OCI-LY3 (cell line): ENCODE measurements at regions not wholly inside any gene's neighbourhood (a gene's known extent, or its start where the extent isn't known, plus 50 kb on each side); places are given as distances from the start of the nearest gene placed in this dataset.
"Not testable (repeated sequence)": the region's sequence is repeated elsewhere in the genome, so short reads cannot be mapped to it uniquely, and the experiment has no call there.

Experiments used
- H2AFZ ChIP-seq: fragments of 200-600, 300-600 bp; shearing (Covaris generic); 2 replicates; pipeline ENCODE4 v1.6.0; 2014; ENCODE audit warnings: antibody characterized with exemption, low read depth, low read length
- H3K27ac ChIP-seq: fragments of 200-600, 300-600 bp; sonication (generic); 2 replicates; pipeline ENCODE4 v1.5.1; 2014; ENCODE audit warnings: mild to moderate bottlenecking, low read length, moderate library complexity, mixed read lengths
- H3K27me3 ChIP-seq: fragments of 200-600, 300-600 bp; sonication (generic); 2 replicates; pipeline ENCODE4 v1.6.1; 2014; ENCODE audit warnings: low read depth, low read length, mixed read lengths
- H3K36me3 ChIP-seq: fragments of 200-600, 300-600 bp; sonication (generic); replicated peaks from 2 replicates; pipeline ENCODE3; 2014; ENCODE audit warnings: low read depth, low read length, mixed read lengths
- H3K4me1 ChIP-seq: fragments of 300-600, 200-600 bp; sonication (generic); 2 replicates; pipeline ENCODE4 v1.6.1; 2014; ENCODE audit warnings: low read length, mixed read lengths
- H3K4me2 ChIP-seq: fragments of 200-600, 300-600 bp; sonication (generic); 2 replicates; pipeline ENCODE4 v1.6.1; 2014; ENCODE audit warnings: low read length, mixed read lengths
- H3K4me3 ChIP-seq: fragments of 300-600, 200-600 bp; sonication (generic); 2 replicates; pipeline ENCODE4 v1.5.1; 2014; ENCODE audit warnings: antibody characterized with exemption, mild to moderate bottlenecking, low read length, moderate library complexity
- H3K79me2 ChIP-seq: fragments of 300-600, 200-600 bp; shearing (Covaris generic); 2 replicates; pipeline ENCODE4 v1.6.1; 2014; ENCODE audit warnings: mild to moderate bottlenecking, low read length, mixed read lengths
- H3K9ac ChIP-seq: fragments of 300-600, 200-600 bp; shearing (Covaris generic); 2 replicates; pipeline ENCODE4 v1.6.0; 2014; ENCODE audit warnings: mild to moderate bottlenecking, low read length, moderate library complexity
- H3K9me3 ChIP-seq: fragments of 200-600, 300-600 bp; shearing (Covaris generic); 2 replicates; pipeline ENCODE4 v1.6.1; 2014; ENCODE audit warnings: low read length, mixed read lengths; ENCODE audit not compliant: insufficient read depth
- H4K20me1 ChIP-seq: fragments of 200-600, 300-600 bp; sonication (generic); 2 replicates; pipeline ENCODE4 v1.6.1; 2016; ENCODE audit warnings: low read length, mixed read lengths; ENCODE audit not compliant: insufficient read depth
- EZH2phosphoT487 ChIP-seq: fragments of 200-600 bp; shearing (Covaris generic); IDR thresholded peaks from 2 replicates; pipeline ENCODE4 v1.6.1; 2018; ENCODE audit warnings: antibody characterized with exemption, mixed run types, low read depth
- TF ChIP-seq, protein P1 (sequence below): fragments of 200-600, 300-600 bp; sonication (generic); IDR thresholded peaks from 2 replicates; pipeline ENCODE4 v1.5.1; 2014; ENCODE audit warnings: antibody characterized with exemption, low read length, low read depth

DNA sequence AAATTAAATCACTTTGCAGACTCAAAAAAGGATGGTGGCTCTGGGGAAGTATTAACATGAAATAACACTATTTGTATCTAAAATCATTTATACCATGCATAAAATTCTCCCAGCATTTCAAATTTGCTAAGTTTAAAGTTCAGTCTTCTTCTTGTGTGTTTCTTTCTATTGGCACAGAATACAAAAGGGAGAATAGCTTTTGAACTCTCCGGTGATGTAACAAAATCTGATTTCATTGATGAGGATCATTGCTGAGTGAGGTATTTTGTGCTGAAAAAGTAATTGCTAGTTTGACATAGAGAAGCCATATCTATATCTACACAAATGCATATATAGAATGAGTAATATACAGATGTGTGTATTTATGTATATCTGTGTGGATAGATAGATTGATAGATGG is 174.8 kb downstream of the LACC1 start:
- TF ChIP-seq EZH2phosphoT487, result no peak
- TF ChIP-seq, protein P1, sequence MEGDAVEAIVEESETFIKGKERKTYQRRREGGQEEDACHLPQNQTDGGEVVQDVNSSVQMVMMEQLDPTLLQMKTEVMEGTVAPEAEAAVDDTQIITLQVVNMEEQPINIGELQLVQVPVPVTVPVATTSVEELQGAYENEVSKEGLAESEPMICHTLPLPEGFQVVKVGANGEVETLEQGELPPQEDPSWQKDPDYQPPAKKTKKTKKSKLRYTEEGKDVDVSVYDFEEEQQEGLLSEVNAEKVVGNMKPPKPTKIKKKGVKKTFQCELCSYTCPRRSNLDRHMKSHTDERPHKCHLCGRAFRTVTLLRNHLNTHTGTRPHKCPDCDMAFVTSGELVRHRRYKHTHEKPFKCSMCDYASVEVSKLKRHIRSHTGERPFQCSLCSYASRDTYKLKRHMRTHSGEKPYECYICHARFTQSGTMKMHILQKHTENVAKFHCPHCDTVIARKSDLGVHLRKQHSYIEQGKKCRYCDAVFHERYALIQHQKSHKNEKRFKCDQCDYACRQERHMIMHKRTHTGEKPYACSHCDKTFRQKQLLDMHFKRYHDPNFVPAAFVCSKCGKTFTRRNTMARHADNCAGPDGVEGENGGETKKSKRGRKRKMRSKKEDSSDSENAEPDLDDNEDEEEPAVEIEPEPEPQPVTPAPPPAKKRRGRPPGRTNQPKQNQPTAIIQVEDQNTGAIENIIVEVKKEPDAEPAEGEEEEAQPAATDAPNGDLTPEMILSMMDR, result no peak
- no peak overlapping the region for H2AFZ ChIP-seq
- no peak overlapping the region for H3K9ac ChIP-seq

DNA sequence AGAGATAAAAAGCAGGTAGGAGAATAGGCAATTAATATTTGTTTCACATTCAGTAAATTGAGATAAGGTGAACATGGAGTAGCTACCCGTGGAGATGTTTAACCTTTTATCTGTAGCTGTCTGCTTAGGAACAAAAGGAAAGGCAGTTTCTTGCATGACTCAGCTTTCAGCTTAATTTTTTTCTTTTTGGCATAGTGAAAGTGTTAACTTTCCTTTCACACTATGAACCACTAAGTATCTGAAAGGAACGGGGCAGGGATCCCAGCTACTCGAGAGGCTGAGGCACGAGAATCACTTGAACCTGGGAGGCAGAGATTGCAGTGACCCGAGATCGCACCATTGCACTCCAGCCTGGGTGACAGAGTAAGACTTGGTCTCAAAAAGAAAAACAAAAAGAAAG is 176.0 kb downstream of the LACC1 start:
- not testable (repeated sequence) for H3K36me3 ChIP-seq

More for the DNA sequence above, 174.8 kb downstream of the LACC1 start:
- Histone ChIP-seq H3K4me3 (no peak overlapping the region), H3K79me2 (no peaks in the 10 kb centered on the region), H3K27ac (no peak overlapping the region), H3K4me2 (no peak overlapping the region), H3K36me3 (no peaks in the 10 kb centered on the region), H3K27me3 (peaks cover 71% of the 10 kb centered on the region), H3K9me3 (no peaks in the 10 kb centered on the region), H3K4me1 (no peaks in the 10 kb centered on the region), H4K20me1 (no peaks in the 10 kb centered on the region; the same call in 1 of the 2 replicates)

DNA sequence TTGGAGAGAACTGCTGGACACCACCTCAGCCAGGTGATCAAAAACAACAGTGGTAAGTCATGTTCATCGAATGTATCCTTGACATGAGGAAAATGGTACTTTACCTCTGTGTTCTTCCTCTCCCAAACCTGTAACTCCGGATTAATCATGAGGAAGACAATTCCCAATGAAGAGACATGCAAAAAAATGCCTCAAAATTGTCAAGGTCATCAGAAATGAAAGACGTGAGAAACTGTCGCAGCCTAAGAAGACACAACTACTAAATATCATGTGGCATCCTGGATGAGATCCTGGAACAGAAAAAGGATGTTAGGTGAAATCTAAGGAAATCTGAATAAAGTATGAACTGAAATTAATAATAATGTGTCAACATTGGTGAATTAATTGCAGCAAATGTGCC is 178.4 kb downstream of the LACC1 start:
- H2AFZ ChIP-seq, result no peak overlapping the region
- H3K9ac ChIP-seq, result no peak overlapping the region
- H4K20me1 ChIP-seq, result no peaks in the 10 kb centered on the region
- no peak overlapping the region for H3K27ac ChIP-seq
- no peaks in the 10 kb centered on the region for H3K36me3 ChIP-seq
- no peak for TF ChIP-seq EZH2phosphoT487
- TF ChIP-seq, protein P1, result no peak
- no peak overlapping the region for H3K4me3 ChIP-seq
- H3K4me2 ChIP-seq, result no peak overlapping the region
- peaks cover 71% of the 10 kb centered on the region for H3K27me3 ChIP-seq
- no peaks in the 10 kb centered on the region for H3K9me3 ChIP-seq
- H3K79me2 ChIP-seq, result no peaks in the 10 kb centered on the region
- no peaks in the 10 kb centered on the region for H3K4me1 ChIP-seq

More for the DNA sequence above, 176.0 kb downstream of the LACC1 start:
- not testable (repeated sequence) for H3K9me3 ChIP-seq, H4K20me1 ChIP-seq, H3K27ac ChIP-seq, H3K4me2 ChIP-seq, H3K9ac ChIP-seq, H2AFZ ChIP-seq, H3K4me3 ChIP-seq, H3K79me2 ChIP-seq, H3K4me1 ChIP-seq
- peaks cover 74% of the 10 kb centered on the region for H3K27me3 ChIP-seq

DNA sequence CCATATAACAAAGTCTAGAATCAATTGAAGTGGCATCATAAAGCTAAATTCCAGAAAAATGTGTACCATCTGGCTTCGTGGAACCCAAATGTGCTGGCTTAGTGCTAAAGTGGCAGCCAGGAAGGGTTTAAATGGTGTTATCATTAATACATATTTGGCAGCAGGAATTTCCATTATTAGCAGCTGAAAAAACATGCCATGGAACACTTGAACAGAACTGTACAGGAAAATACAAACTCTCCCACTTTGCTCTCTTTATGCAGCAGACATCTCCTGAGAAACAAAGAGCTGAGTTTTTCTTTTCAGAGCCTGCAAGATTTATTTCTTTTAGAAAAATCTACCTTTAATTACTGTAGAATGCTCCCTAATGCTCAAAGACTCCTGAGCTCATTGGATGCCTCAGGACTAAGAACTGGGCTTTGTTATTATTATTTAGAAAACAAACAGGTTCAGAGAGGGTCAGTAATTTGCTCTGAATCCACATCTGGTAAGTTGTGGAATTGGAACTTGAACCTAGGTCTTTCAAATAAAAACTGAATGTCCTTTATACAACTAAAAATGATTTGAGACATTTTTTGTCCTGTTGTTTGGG is 179.0 kb downstream of the LACC1 start:
- peaks cover 71% of the 10 kb centered on the region for H3K27me3 ChIP-seq
- H3K9ac ChIP-seq, result no peak overlapping the region
- no peaks in the 10 kb centered on the region for H3K9me3 ChIP-seq
- no peak overlapping the region for H3K4me3 ChIP-seq
- TF ChIP-seq, protein P1, result no peak
- TF ChIP-seq EZH2phosphoT487, result no peak
- H3K36me3 ChIP-seq, result no peaks in the 10 kb centered on the region
- no peaks in the 10 kb centered on the region for H4K20me1 ChIP-seq
- H3K79me2 ChIP-seq, result no peaks in the 10 kb centered on the region
- no peaks in the 10 kb centered on the region for H3K4me1 ChIP-seq
- no peak overlapping the region for H3K27ac ChIP-seq
- no peak overlapping the region for H2AFZ ChIP-seq
- no peak overlapping the region for H3K4me2 ChIP-seq

DNA sequence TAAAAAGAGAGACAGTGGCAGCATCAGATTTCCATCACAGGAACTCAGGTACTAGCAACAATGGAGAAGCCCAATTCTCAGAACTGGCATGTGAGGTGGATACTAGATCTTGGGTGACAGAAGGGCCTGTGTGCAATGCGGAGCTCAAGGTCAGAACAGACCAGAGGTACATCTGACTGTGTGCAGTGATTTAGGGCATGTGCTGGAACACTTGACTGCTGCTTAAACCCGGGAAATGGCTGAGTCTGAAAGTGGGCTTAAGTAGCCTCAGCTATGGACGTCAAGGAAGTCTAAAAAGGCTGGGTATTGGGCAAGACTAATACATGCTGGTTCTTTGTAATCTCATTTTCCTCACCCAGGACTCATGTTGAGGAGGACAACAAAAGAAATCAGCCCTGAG is 182.2 kb downstream of the LACC1 start:
- H3K36me3 ChIP-seq, result no peaks in the 10 kb centered on the region
- H3K27ac ChIP-seq, result no peak overlapping the region
- no peak overlapping the region for H3K9ac ChIP-seq
- peaks cover 84% of the 10 kb centered on the region for H3K27me3 ChIP-seq
- H4K20me1 ChIP-seq, result no peaks in the 10 kb centered on the region
- no peaks in the 10 kb centered on the region for H3K9me3 ChIP-seq
- H3K4me1 ChIP-seq, result no peaks in the 10 kb centered on the region
- no peak overlapping the region for H2AFZ ChIP-seq
- H3K79me2 ChIP-seq, result no peaks in the 10 kb centered on the region
- no peak overlapping the region for H3K4me3 ChIP-seq
- no peak overlapping the region for H3K4me2 ChIP-seq
- TF ChIP-seq, protein P1, result no peak
- TF ChIP-seq EZH2phosphoT487, result no peak
